MM.1S (cell line): ENCODE measurements at regions not wholly inside any gene's neighbourhood (a gene's known extent, or its start where the extent isn't known, plus 50 kb on each side); places are given as distances from the start of the nearest gene placed in this dataset.
"Not testable (repeated sequence)": the region's sequence is repeated elsewhere in the genome, so short reads cannot be mapped to it uniquely, and the experiment has no call there.

ENCODE experiments used
- EZH2 ChIP-seq: fragments of 300-600 bp; sonication (generic); optimal IDR thresholded peaks from 2 replicates; pipeline ENCODE3; 2017; ENCODE audit warnings: low read depth, mild to moderate bottlenecking, antibody characterized with exemption, low read length, mixed read lengths
- EZH2phosphoT487 ChIP-seq: fragments of 300-600 bp; sonication (generic); IDR thresholded peaks from 2 replicates; pipeline ENCODE4 v1.6.1; 2018; ENCODE audit warnings: antibody characterized with exemption, low read length
- TF ChIP-seq, protein P1 (sequence below): fragments of 300-600 bp; sonication (generic); IDR thresholded peaks from 2 replicates; pipeline ENCODE4 v1.5.1; 2016; ENCODE audit warnings: antibody characterized with exemption, low read length, mixed read lengths

DNA sequence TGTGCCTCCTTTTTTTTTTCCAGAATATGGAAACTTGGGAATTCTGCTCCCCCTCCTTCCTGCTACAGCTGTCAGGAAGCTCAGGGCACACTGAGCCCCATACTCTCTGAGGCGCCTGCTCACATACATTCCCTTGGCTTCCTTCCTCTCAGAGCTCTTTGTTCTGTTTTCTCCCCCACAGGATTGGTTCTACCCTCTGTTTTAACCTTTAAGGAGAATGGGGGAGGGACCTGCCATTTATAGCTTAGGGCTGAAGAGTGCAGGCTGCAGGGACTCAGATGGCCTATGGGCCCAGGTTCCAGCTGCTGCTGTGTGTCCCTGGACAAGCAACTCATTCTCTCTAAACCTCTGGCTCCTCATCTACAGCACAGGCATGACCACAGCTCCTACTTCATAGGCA lies 70.7 kb upstream of the HUWE1 start:
- not testable (repeated sequence) for TF ChIP-seq EZH2phosphoT487, EZH2
- TF ChIP-seq, protein P1, sequence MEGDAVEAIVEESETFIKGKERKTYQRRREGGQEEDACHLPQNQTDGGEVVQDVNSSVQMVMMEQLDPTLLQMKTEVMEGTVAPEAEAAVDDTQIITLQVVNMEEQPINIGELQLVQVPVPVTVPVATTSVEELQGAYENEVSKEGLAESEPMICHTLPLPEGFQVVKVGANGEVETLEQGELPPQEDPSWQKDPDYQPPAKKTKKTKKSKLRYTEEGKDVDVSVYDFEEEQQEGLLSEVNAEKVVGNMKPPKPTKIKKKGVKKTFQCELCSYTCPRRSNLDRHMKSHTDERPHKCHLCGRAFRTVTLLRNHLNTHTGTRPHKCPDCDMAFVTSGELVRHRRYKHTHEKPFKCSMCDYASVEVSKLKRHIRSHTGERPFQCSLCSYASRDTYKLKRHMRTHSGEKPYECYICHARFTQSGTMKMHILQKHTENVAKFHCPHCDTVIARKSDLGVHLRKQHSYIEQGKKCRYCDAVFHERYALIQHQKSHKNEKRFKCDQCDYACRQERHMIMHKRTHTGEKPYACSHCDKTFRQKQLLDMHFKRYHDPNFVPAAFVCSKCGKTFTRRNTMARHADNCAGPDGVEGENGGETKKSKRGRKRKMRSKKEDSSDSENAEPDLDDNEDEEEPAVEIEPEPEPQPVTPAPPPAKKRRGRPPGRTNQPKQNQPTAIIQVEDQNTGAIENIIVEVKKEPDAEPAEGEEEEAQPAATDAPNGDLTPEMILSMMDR, result not testable (repeated sequence)
